Aorta (tissue), 5 donors: ENCODE measurements at regions not wholly inside any gene's neighbourhood (a gene's known extent, or its start where the extent isn't known, plus 50 kb on each side); places are given as distances from the start of the nearest gene placed in this dataset.
"Not testable (repeated sequence)": the region's sequence is repeated elsewhere in the genome, so short reads cannot be mapped to it uniquely, and the experiment has no call there.

Source experiments
- ATAC-seq: fragments of 200-7000 bp; cut with Tn5 transposase; one replicate; pipeline ENCODE4 v1.9.1; 2022; ENCODE audit warnings: moderate library complexity; ENCODE audit not compliant: low FRiP score
- DNase-seq, 2 donors: peaks; one replicate each; pipeline ENCODE4 v3.0.0-alpha.2; 2020
- H3K27ac ChIP-seq, 2 donors: one replicate each; pipeline ENCODE4 v1.5.1; 2013; ENCODE audit warnings: low read length in 2 of 2, mild to moderate bottlenecking in 2 of 2, moderate library complexity in 2 of 2, control low read depth in 1 of 2, inconsistent platforms in 1 of 2, low read depth in 1 of 2
- H3K27me3 ChIP-seq, 2 donors: one replicate each; pipeline ENCODE4 v1.6.1; 2013; ENCODE audit warnings: control low read depth in 1 of 2, low read length in 1 of 2, mild to moderate bottlenecking in 1 of 2, moderate library complexity in 1 of 2; ENCODE audit not compliant: insufficient read depth in 2 of 2, control insufficient read depth in 1 of 2
- H3K36me3 ChIP-seq, 2 donors: one replicate each; pipeline ENCODE4 v1.6.1; 2013; ENCODE audit warnings: control low read depth in 1 of 2, low read length in 1 of 2, mild to moderate bottlenecking in 1 of 2; ENCODE audit not compliant: insufficient read depth in 2 of 2, control insufficient read depth in 1 of 2
- H3K4me1 ChIP-seq, 2 donors: one replicate each; pipeline ENCODE4 v1.6.1; 2013; ENCODE audit warnings: low read length in 2 of 2, control low read depth in 1 of 2, mild to moderate bottlenecking in 1 of 2, moderate library complexity in 1 of 2; ENCODE audit not compliant: insufficient read depth in 2 of 2, control insufficient read depth in 1 of 2
- H3K4me3 ChIP-seq, 2 donors: one replicate each; pipeline ENCODE4 v1.5.1; 2013; ENCODE audit warnings: low read length in 2 of 2, control low read depth in 1 of 2, mild to moderate bottlenecking in 1 of 2
- H3K9me3 ChIP-seq: one replicate; pipeline ENCODE4 v1.6.1; 2013; ENCODE audit warnings: mild to moderate bottlenecking, low read length; ENCODE audit not compliant: control insufficient read depth
- WGBS, 2 donors: extraction: QIAGEN DNeasy Blood & Tissue Kit; methylation state at CpG; one replicate each; pipeline ENCODE4 v1.1.7; 2013; 5-methylcytosine and 5-hydroxymethylcytosine counted together
- intact Hi-C, 2 donors: fragments of 100-400 bp; cut with DNase I; formaldehyde crosslinking; loops; one replicate each; pipeline versions ENCODE4 v1.14.2 to v1.15.0; 2022
- donor health status: healthy with polysubstance abuse.
- donor health status: Bipolar disorder and iron deficiency.
- donor health status: DM: no; HTN: no; CAD: no.
- donor health status: DM: no; HTN: no; CAD: no.
- donor health status: DM: yes; HTN: yes; CAD: no.

DNA sequence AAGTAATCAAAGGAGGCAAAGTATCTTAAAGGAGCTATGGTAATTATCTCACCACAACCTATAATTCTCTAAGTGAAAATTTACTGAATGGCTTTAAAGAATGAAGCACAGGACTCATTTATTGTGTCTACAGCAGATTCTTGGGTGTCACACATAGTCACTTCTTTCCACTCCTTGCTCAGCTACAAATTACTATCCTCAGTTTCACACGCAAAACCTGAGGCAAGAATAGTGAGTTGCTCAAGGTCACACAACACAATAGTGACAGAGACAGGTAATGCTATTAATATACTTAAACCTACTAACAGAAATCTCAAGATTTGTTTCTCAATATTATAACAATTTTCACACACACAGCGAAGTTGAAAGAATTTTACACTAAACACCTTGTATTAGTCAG is 120.9 kb upstream of the STK32A start:
- ATAC-seq (no peak), DNase-seq (no peak)
- Histone ChIP-seq H3K36me3 (no peaks in the 10 kb centered on the region), H3K27ac (no peak overlapping the region), H3K9me3 (no peaks in the 10 kb centered on the region), H3K4me1 (no peaks in the 10 kb centered on the region), H3K4me3 (no peak overlapping the region), H3K27me3 (no peaks in the 10 kb centered on the region)
- WGBS, 2 donors = 81 to 82% methylated on average over 2 of the region's 2 CpGs
- intact Hi-C loops = no loop called here

DNA sequence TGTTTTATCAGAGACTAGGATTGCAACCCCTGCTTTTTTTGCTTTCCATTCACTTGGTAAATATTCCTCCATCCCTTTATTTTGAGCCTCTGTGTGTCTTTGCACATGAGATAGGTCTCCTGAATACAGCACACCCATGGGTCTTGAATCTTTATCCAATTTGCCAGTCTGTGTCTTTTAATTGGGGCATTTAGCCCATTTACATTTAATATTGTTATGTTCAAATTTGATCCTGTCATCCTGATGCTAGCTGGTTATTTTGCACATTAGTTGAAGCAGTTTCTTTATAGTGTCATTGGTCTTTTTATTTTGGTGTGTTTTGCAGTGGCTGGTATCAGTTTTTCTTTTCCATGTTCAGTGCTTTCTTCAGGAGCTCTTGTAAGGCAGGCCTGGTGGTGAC is 95.1 kb upstream of the STK32A start:
- intact Hi-C loops = not testable (repeated sequence)

GRCh38 chr5:147140558-147140957 is 94.3 kb upstream of the STK32A start:
- Histone ChIP-seq H3K27ac (no peak overlapping the region), H3K27me3 (no peaks in the 10 kb centered on the region), H3K36me3 (no peaks in the 10 kb centered on the region), H3K4me1 (no peaks in the 10 kb centered on the region), H3K9me3 (peaks cover 1% of the 10 kb centered on the region), H3K4me3 (no peak overlapping the region)
- ATAC-seq (no peak), DNase-seq (peak in 1 of 2 donors; percentile 37)
- intact Hi-C loops = no loop called here
- WGBS, 2 donors = 30 to 37% methylated on average over 1 of the region's 1 CpG

More for the DNA sequence above, 95.1 kb upstream of the STK32A start:
- DNase-seq, H3K4me1 ChIP-seq, H3K4me3 ChIP-seq, H3K36me3 ChIP-seq, ATAC-seq, H3K9me3 ChIP-seq, H3K27ac ChIP-seq, H3K27me3 ChIP-seq: not testable (repeated sequence)

DNA sequence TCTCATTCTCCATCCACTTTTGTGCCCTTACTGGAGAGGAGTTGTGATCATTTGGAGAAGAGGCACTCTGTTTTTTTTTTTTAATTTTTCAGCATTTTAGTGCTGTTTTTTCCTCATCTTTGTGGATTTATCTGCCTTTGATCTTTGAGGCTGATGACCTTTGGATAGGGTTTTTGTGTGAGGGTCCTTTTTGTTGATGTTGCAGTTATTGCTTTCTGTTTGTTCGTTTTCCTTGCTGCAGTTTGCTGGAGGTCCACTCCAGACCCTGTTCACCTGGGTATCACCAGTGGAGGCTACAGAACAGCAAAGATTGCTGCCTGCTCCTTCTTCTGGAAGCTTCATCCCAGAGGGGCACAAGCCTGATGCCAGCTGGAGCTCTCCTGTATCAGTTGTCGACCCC is 93.2 kb upstream of the STK32A start:
- intact Hi-C loops, H3K4me1 ChIP-seq, H3K4me3 ChIP-seq, H3K27ac ChIP-seq, H3K9me3 ChIP-seq, H3K27me3 ChIP-seq, H3K36me3 ChIP-seq, ATAC-seq, DNase-seq: not testable (repeated sequence)
- 45 to 64% methylated on average over 2 of the region's 2 CpGs for WGBS, 2 donors

DNA sequence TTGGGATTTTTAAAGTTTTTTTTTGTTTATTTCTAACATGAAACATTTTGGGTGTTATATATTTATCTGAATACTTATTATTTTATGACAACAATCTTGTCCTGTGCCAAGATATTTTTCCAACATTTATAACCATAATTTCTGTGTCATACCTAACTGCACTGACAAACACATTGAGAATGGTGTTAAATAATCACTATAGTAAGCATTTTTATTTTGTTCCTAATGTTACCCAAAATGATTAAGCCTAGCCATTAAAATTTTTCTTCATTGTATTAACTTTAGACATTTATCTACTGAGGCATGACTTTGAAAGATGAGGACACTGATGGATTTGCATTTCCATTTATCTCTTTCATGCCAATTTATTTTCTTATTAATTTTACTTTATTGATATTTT is 91.6 kb upstream of the STK32A start:
- no peak for ATAC-seq

GRCh38 chr5:147145328-147145727 is 89.5 kb upstream of the STK32A start:
- Histone ChIP-seq H3K9me3 (no peaks in the 10 kb centered on the region), H3K27ac (no peak overlapping the region), H3K27me3 (no peaks in the 10 kb centered on the region), H3K4me3 (no peak overlapping the region), H3K4me1 (no peaks in the 10 kb centered on the region), H3K36me3 (no peaks in the 10 kb centered on the region)
- DNase-seq = no peak
- WGBS, 2 donors = 56 to 64% methylated on average over 1 of the region's 1 CpG
- intact Hi-C loops = no loop called here
- no peak for ATAC-seq

More for the DNA sequence above, 91.6 kb upstream of the STK32A start:
- Histone ChIP-seq H3K4me1 (no peaks in the 10 kb centered on the region), H3K9me3 (no peaks in the 10 kb centered on the region), H3K27me3 (no peaks in the 10 kb centered on the region), H3K4me3 (no peak overlapping the region), H3K27ac (no peak overlapping the region), H3K36me3 (no peaks in the 10 kb centered on the region)
- intact Hi-C loops = no loop called here
- DNase-seq = no peak

DNA sequence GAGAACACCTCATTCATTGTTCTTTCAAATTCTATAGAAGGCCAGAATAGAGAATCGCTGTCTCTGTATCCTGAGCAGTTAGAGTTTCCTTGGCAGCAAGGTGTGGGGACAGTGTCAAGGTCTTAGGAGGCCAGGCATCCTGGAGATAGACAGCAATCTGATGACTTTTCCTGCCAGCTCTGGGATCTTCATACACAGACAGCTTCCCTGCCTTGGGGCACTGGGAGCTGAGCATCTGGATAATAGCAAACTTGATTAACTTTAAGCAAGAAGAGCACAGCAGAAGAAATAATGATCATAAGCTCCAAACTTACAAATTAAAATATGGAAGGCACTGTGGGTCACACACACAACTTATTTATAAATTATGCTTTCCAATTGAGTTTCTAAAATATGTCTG is 86.1 kb upstream of the STK32A start:
- Histone ChIP-seq H3K27me3 (no peaks in the 10 kb centered on the region), H3K36me3 (no peaks in the 10 kb centered on the region), H3K4me1 (no peaks in the 10 kb centered on the region), H3K27ac (no peak overlapping the region), H3K4me3 (no peak overlapping the region), H3K9me3 (no peaks in the 10 kb centered on the region)
- ATAC-seq (no peak), DNase-seq (no peak)
- intact Hi-C loops = no loop called here
- 68 to 82% methylated on average over 1 of the region's 1 CpG for WGBS, 2 donors

- intact Hi-C loops = no loop called here
- ATAC-seq (no peak), DNase-seq (no peak)
- Histone ChIP-seq H3K4me1 (no peaks in the 10 kb centered on the region), H3K27me3 (no peaks in the 10 kb centered on the region), H3K36me3 (no peaks in the 10 kb centered on the region), H3K9me3 (no peaks in the 10 kb centered on the region), H3K27ac (no peak overlapping the region), H3K4me3 (no peak overlapping the region)
- WGBS, 2 donors = 77 to 78% methylated on average over 1 of the region's 1 CpG
These were observed 82.7 kb upstream of the STK32A start for GRCh38 chr5:147152086-147152485.

GRCh38 chr5:147154809-147155208 is 80.0 kb upstream of the STK32A start:
- Histone ChIP-seq H3K36me3 (no peaks in the 10 kb centered on the region), H3K9me3 (no peaks in the 10 kb centered on the region), H3K4me3 (no peak overlapping the region), H3K27me3 (peaks cover 0 to 4% of the 10 kb centered on the region in 2 donors), H3K27ac (no peak overlapping the region), H3K4me1 (no peaks in the 10 kb centered on the region)
- 70 to 75% methylated on average over 3 of the region's 3 CpGs for WGBS, 2 donors
- intact Hi-C loops = no loop called here
- no peak for DNase-seq
- ATAC-seq = no peak
